H9 (cell line): ENCODE measurements at regions not wholly inside any gene's neighbourhood (a gene's known extent, or its start where the extent isn't known, plus 50 kb on each side); places are given as distances from the start of the nearest gene placed in this dataset.
"Not testable (repeated sequence)": the region's sequence is repeated elsewhere in the genome, so short reads cannot be mapped to it uniquely, and the experiment has no call there.

ENCODE experiments used
- DNase-seq: peaks from one replicate; pipeline ENCODE4 v3.0.0-alpha.2; 2017
- H2AFZ ChIP-seq: one replicate; pipeline ENCODE4 v1.6.1; 2013; ENCODE audit warnings: mild to moderate bottlenecking, low read length, control low read depth, moderate library complexity
- H2AK5ac ChIP-seq: 2 replicates; pipeline ENCODE4 v1.6.1; 2013; ENCODE audit warnings: low read length, control low read depth, mixed read lengths; ENCODE audit not compliant: insufficient read length
- H2BK120ac ChIP-seq: one replicate; pipeline ENCODE4 v1.6.1; 2013; ENCODE audit warnings: low read depth, mild to moderate bottlenecking, low read length, control low read depth, inconsistent platforms; ENCODE audit not compliant: poor library complexity, severe bottlenecking
- H2BK12ac ChIP-seq: 2 replicates; pipeline ENCODE4 v1.6.1; 2013; ENCODE audit warnings: low read length, control low read depth, mixed read lengths, low read depth; ENCODE audit not compliant: insufficient read length
- H2BK15ac ChIP-seq: 2 replicates; pipeline ENCODE4 v1.6.1; 2013; ENCODE audit warnings: low read depth, low read length, control low read depth
- H2BK20ac ChIP-seq: one replicate; pipeline ENCODE4 v1.6.1; 2013; ENCODE audit warnings: low read depth, mild to moderate bottlenecking, low read length, control low read depth, inconsistent platforms; ENCODE audit not compliant: poor library complexity, severe bottlenecking
- H2BK5ac ChIP-seq: 2 replicates; pipeline ENCODE4 v1.6.1; 2013; ENCODE audit warnings: low read length, control low read depth, mixed read lengths; ENCODE audit not compliant: insufficient read length
- H3K14ac ChIP-seq: 2 replicates; pipeline ENCODE4 v1.6.1; 2013; ENCODE audit warnings: low read length, control low read depth; ENCODE audit not compliant: insufficient read depth
- H3K18ac ChIP-seq: 2 replicates; pipeline ENCODE4 v1.6.1; 2013; ENCODE audit warnings: low read depth, mild to moderate bottlenecking, mixed read lengths, low read length, control low read depth; ENCODE audit not compliant: insufficient read length
- H3K23ac ChIP-seq: 2 replicates; pipeline ENCODE4 v1.6.1; 2013; ENCODE audit warnings: low read length, control low read depth, mixed read lengths, low read depth; ENCODE audit not compliant: insufficient read length
- H3K23me2 ChIP-seq: 2 replicates; pipeline ENCODE4 v1.6.1; 2013; ENCODE audit warnings: low read depth, mild to moderate bottlenecking, mixed read lengths, low read length, control low read depth; ENCODE audit not compliant: insufficient read length, poor library complexity, severe bottlenecking
- H3K27ac ChIP-seq: 2 replicates; pipeline ENCODE4 v1.5.1; 2013; ENCODE audit warnings: low read length, control low read depth, mixed read lengths, low read depth; ENCODE audit not compliant: insufficient read length
- H3K27me3 ChIP-seq: 2 replicates; pipeline ENCODE4 v1.6.1; 2013; ENCODE audit warnings: low read length, control low read depth, inconsistent platforms; ENCODE audit not compliant: insufficient read depth
- H3K4ac ChIP-seq: 2 replicates; pipeline ENCODE4 v1.6.1; 2013; ENCODE audit warnings: low read depth, mild to moderate bottlenecking, control low read depth, inconsistent platforms, low read length, moderate library complexity
- H3K4me1 ChIP-seq: 2 replicates; pipeline ENCODE4 v1.6.1; 2013; ENCODE audit warnings: low read length, control low read depth, inconsistent platforms; ENCODE audit not compliant: insufficient read depth
- H3K4me2 ChIP-seq: 2 replicates; pipeline ENCODE4 v1.6.1; 2013; ENCODE audit warnings: low read length, control low read depth, mixed read lengths; ENCODE audit not compliant: insufficient read length, insufficient read depth
- H3K56ac ChIP-seq: 2 replicates; pipeline ENCODE4 v1.6.1; 2013; ENCODE audit warnings: low read depth, mild to moderate bottlenecking, mixed read lengths, low read length, control low read depth; ENCODE audit not compliant: insufficient read length
- H3K79me1 ChIP-seq: 2 replicates; pipeline ENCODE4 v1.6.1; 2013; ENCODE audit warnings: low read depth, mild to moderate bottlenecking, moderate library complexity, low read length, control low read depth, inconsistent platforms; ENCODE audit not compliant: insufficient read depth, poor library complexity, severe bottlenecking
- H3K79me2 ChIP-seq: 2 replicates; pipeline ENCODE4 v1.6.1; 2013; ENCODE audit warnings: low read length, control low read depth, inconsistent platforms; ENCODE audit not compliant: insufficient read depth
- H3K9ac ChIP-seq: 2 replicates; pipeline ENCODE4 v1.6.1; 2013; ENCODE audit warnings: low read length, control low read depth, mixed read lengths; ENCODE audit not compliant: insufficient read length; ENCODE audit errors: extremely low read depth
- H3K9me3 ChIP-seq: one replicate; pipeline ENCODE4 v1.6.1; 2013; ENCODE audit warnings: low read depth, low read length, inconsistent platforms; ENCODE audit not compliant: control insufficient read depth
- H3T11ph ChIP-seq: one replicate; pipeline ENCODE4 v1.6.1; 2013; ENCODE audit warnings: mild to moderate bottlenecking, low read length, control low read depth, inconsistent platforms
- H4K20me1 ChIP-seq: one replicate; pipeline ENCODE4 v1.6.1; 2013; ENCODE audit not compliant: control insufficient read depth, insufficient read length, insufficient read depth
- H4K5ac ChIP-seq: 2 replicates; pipeline ENCODE4 v1.6.1; 2013; ENCODE audit warnings: low read depth, mild to moderate bottlenecking, mixed read lengths, low read length, control low read depth; ENCODE audit not compliant: insufficient read length
- H4K8ac ChIP-seq: replicated peaks from 2 replicates; pipeline ENCODE4 v1.6.1; 2013; ENCODE audit warnings: low read length, control low read depth, mixed read lengths, low read depth; ENCODE audit not compliant: insufficient read length
- H4K91ac ChIP-seq: 2 replicates; pipeline ENCODE4 v1.6.1; 2013; ENCODE audit warnings: low read depth, mild to moderate bottlenecking, moderate library complexity, mixed read lengths, low read length, control low read depth; ENCODE audit not compliant: insufficient read length
- H3K27ac Mint-ChIP-seq, 3 experiments: 2 replicates in 2 of 3; 3 replicates in 1 of 3; pipeline ENCODE4 v1.8.0; 2020 to 2021; ENCODE audit warnings: mixed read lengths in 3 of 3, mild to moderate bottlenecking in 1 of 3, moderate library complexity in 1 of 3
- H3K27me3 Mint-ChIP-seq: 2 replicates; pipeline ENCODE4 v1.8.0; 2021; ENCODE audit warnings: low read depth, mild to moderate bottlenecking, moderate library complexity, mixed read lengths
- H3K36me3 Mint-ChIP-seq, 3 experiments: 2 replicates in 2 of 3; 3 replicates in 1 of 3; pipeline ENCODE4 v1.8.0; 2020 to 2021; ENCODE audit warnings: low read depth in 3 of 3, mixed read lengths in 3 of 3; ENCODE audit not compliant: insufficient read depth in 1 of 3
- H3K4me1 Mint-ChIP-seq, 2 experiments: 2 replicates each; pipeline ENCODE4 v1.8.0; 2020; ENCODE audit warnings: mixed read lengths in 2 of 2
- H3K4me3 Mint-ChIP-seq, 2 experiments: 2 replicates in 1 of 2; 3 replicates in 1 of 2; pipeline ENCODE4 v1.8.0; 2020 to 2021; ENCODE audit warnings: mild to moderate bottlenecking in 2 of 2, mixed read lengths in 2 of 2, moderate library complexity in 1 of 2
- H3K9me3 Mint-ChIP-seq, 2 experiments: 2 replicates in 1 of 2; 3 replicates in 1 of 2; pipeline ENCODE4 v1.8.0; 2020; ENCODE audit warnings: mild to moderate bottlenecking in 2 of 2, mixed read lengths in 2 of 2, moderate library complexity in 1 of 2
- WGBS: extraction: QIAGEN DNeasy Blood & Tissue Kit; methylation state at CpG from one replicate; pipeline ENCODE4 v1.1.7; 2013; ENCODE audit warnings: missing lambda C conversion rate, low lambda C conversion rate, mixed read lengths; ENCODE audit not compliant: insufficient read length; ENCODE audit errors: extremely low coverage; 5-methylcytosine and 5-hydroxymethylcytosine counted together

DNA sequence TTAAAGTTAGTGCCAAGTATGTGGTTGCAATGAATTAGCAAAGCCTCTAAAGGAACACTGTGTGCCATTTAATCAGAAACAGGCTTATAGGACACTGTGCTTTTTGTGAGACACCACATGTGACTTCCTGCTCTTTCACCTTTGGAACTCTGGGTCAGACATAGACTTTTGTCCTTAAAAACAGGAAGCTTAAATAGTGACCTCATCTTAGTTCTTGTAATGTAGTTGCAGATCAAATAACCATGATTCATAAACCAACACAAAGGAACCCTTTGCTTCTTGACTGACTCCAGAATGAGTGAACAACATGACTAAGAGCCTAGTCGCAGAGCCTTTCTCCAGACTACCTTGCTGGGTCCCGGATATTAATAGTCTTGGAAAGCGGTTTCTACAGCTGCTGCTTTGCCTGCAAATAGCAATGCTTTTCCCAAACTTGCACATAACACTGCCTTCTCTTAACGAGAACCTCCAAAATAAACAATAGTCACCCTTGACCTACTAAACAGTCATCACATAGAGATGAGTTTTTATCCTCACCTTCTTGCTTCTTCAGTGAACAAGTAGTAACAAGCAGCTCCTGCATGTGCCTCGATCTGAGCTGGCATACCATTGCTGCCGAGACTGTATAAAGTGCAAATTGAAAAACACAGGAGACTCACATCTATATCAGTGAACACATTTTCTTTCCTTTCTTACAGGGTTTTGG, 1947.0 kb downstream of the FOXD4L5 start:
- H2BK20ac ChIP-seq, H3K23me2 ChIP-seq, H3K4ac ChIP-seq, H3T11ph ChIP-seq, H2AK5ac ChIP-seq, H4K91ac ChIP-seq, H3K36me3 Mint-ChIP-seq, H2BK15ac ChIP-seq, H3K79me1 ChIP-seq, H3K27ac ChIP-seq, H3K9me3 Mint-ChIP-seq, H3K27me3 ChIP-seq, H2BK12ac ChIP-seq, H3K4me2 ChIP-seq, H3K18ac ChIP-seq, H3K4me3 Mint-ChIP-seq, H2AFZ ChIP-seq, H3K56ac ChIP-seq, H4K20me1 ChIP-seq, DNase-seq, H2BK5ac ChIP-seq, H3K4me1 Mint-ChIP-seq, H3K79me2 ChIP-seq, H3K27ac Mint-ChIP-seq, H4K5ac ChIP-seq, H3K4me1 ChIP-seq, H3K9ac ChIP-seq, H2BK120ac ChIP-seq, H3K14ac ChIP-seq, H3K9me3 ChIP-seq, H4K8ac ChIP-seq, H3K23ac ChIP-seq: not testable (repeated sequence)
- H3K27me3 Mint-ChIP-seq: peaks cover 11% of the 10 kb centered on the region
- WGBS: no CpG with 5 or more reads among the region's 6 CpGs

DNA sequence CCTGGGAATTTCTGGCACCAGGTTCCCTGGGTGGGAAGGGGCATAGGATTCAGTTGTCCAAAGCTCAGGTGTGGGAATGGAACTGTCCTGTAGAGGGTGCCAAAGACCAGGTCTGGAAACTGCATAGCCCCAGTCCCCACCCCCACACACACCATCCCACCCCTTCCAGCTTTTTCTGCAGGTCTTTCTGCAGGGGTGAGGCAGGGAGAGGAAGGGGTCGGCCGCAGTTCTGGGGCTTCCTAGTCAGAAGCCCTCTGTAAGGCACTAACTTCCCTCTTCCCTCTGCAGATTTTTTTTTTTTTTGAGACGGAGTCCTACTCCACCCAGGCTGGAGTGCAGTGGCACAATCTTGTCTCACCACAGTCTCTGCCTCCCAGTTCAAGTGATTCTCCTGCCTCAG, 1949.7 kb downstream of the FOXD4L5 start:
- not testable (repeated sequence) for H3K9me3 Mint-ChIP-seq, H3K23ac ChIP-seq, H3K9me3 ChIP-seq, H3K14ac ChIP-seq, H3K56ac ChIP-seq, H3K27me3 ChIP-seq, DNase-seq, H3K9ac ChIP-seq, H2BK12ac ChIP-seq, H4K91ac ChIP-seq, H3K4ac ChIP-seq, H2BK20ac ChIP-seq, H3K18ac ChIP-seq, H3T11ph ChIP-seq, H3K4me3 Mint-ChIP-seq, H3K4me1 ChIP-seq, H3K23me2 ChIP-seq, H4K5ac ChIP-seq, H3K27ac Mint-ChIP-seq, H2AFZ ChIP-seq, H3K27ac ChIP-seq, H3K4me1 Mint-ChIP-seq, H3K79me2 ChIP-seq, H2BK120ac ChIP-seq, H3K4me2 ChIP-seq, H3K36me3 Mint-ChIP-seq, H4K20me1 ChIP-seq, H3K27me3 Mint-ChIP-seq, H4K8ac ChIP-seq, H3K79me1 ChIP-seq, H2BK15ac ChIP-seq, H2AK5ac ChIP-seq, H2BK5ac ChIP-seq
- WGBS: no CpG with 5 or more reads among the region's 3 CpGs
